HepG2 (cell line): ENCODE measurements at regions not wholly inside any gene's neighbourhood (a gene's known extent, or its start where the extent isn't known, plus 50 kb on each side); places are given as distances from the start of the nearest gene placed in this dataset.

Experiments
- CTCF ChIP-seq: sonication (generic); formaldehyde crosslinking; IDR thresholded peaks from 2 replicates; pipeline ENCODE4 v1.5.0; 2020; ENCODE audit warnings: mild to moderate bottlenecking, missing genetic modification reagents, moderate library complexity
- DNMT1 ChIP-seq: sonication (generic); formaldehyde crosslinking; IDR thresholded peaks from 2 replicates; pipeline ENCODE4 v1.5.1; 2020; ENCODE audit warnings: mild to moderate bottlenecking, missing genetic modification reagents
- DNMT3B ChIP-seq: conservative IDR thresholded peaks from 2 replicates; pipeline ENCODE4 v1.6.1; 2016; ENCODE audit warnings: missing biosample characterization, control low read depth
- GMEB1 ChIP-seq: sonication (generic); formaldehyde crosslinking; IDR thresholded peaks from 2 replicates; pipeline ENCODE4 v1.5.1; 2020; ENCODE audit warnings: missing genetic modification reagents, mild to moderate bottlenecking, borderline replicate concordance
- PHB2 ChIP-seq: fragments of 450-650 bp; IDR thresholded peaks from 2 replicates; pipeline ENCODE4 v1.6.1; 2018; ENCODE audit not compliant: partially characterized antibody
- RBM39 ChIP-seq: fragments of 200-400 bp; formaldehyde crosslinking; IDR thresholded peaks from one replicate; pipeline ENCODE4 v1.6.1; 2018; ENCODE audit warnings: antibody characterized with exemption, mild to moderate bottlenecking, low read depth, low read length; ENCODE audit not compliant: poor library complexity, severe bottlenecking
- SCMH1 ChIP-seq: sonication (generic); formaldehyde crosslinking; IDR thresholded peaks from 2 replicates; pipeline ENCODE4 v1.9.0; 2021; ENCODE audit warnings: missing genetic modification reagents, mild to moderate bottlenecking, borderline replicate concordance
- SMAD1 ChIP-seq: sonication (generic); formaldehyde crosslinking; IDR thresholded peaks from 2 replicates; pipeline ENCODE4 v1.4.0; 2020; ENCODE audit warnings: missing genetic modification reagents, low read depth, mild to moderate bottlenecking, borderline replicate concordance
- SNAPC5 ChIP-seq: sonication (generic); formaldehyde crosslinking; IDR thresholded peaks from 2 replicates; pipeline ENCODE4 v1.8.1; 2023; ENCODE audit warnings: mild to moderate bottlenecking, missing genetic modification reagents, borderline replicate concordance
- SRF ChIP-seq: IDR thresholded peaks from 2 replicates; pipeline ENCODE4 v1.6.1; 2011; ENCODE audit warnings: mild to moderate bottlenecking, low read depth, low read length, moderate library complexity
- STAT6 ChIP-seq: sonication (generic); formaldehyde crosslinking; IDR thresholded peaks from 2 replicates; pipeline ENCODE4 v1.4.0; 2020; ENCODE audit warnings: missing genetic modification reagents, mild to moderate bottlenecking, borderline replicate concordance
- ZHX1 ChIP-seq: sonication (generic); formaldehyde crosslinking; IDR thresholded peaks from 2 replicates; pipeline ENCODE4 v1.8.1; 2022; ENCODE audit warnings: low read depth, mild to moderate bottlenecking, missing genetic modification reagents
- ZNF101 ChIP-seq: sonication (generic); formaldehyde crosslinking; IDR thresholded peaks from 2 replicates; pipeline ENCODE4 v1.4.0; 2020; ENCODE audit warnings: mild to moderate bottlenecking, low read depth, missing genetic modification reagents, borderline replicate concordance
- ZNF33A ChIP-seq: sonication (generic); formaldehyde crosslinking; IDR thresholded peaks from 2 replicates; pipeline ENCODE4 v1.5.1; 2020; ENCODE audit warnings: missing genetic modification reagents, mild to moderate bottlenecking, moderate library complexity, borderline replicate concordance
- ZNF556 ChIP-seq: sonication (generic); formaldehyde crosslinking; IDR thresholded peaks from 2 replicates; pipeline ENCODE4 v1.4.0; 2020; ENCODE audit warnings: mild to moderate bottlenecking, missing genetic modification reagents, borderline replicate concordance
- ZNF775 ChIP-seq: sonication (generic); formaldehyde crosslinking; IDR thresholded peaks from 2 replicates; pipeline ENCODE4 v1.4.0; 2020; ENCODE audit warnings: missing genetic modification reagents, mild to moderate bottlenecking, moderate library complexity, borderline replicate concordance
- ZNF83 ChIP-seq: sonication (generic); formaldehyde crosslinking; IDR thresholded peaks from 2 replicates; pipeline ENCODE4 v1.4.0; 2020; ENCODE audit warnings: missing genetic modification reagents, mild to moderate bottlenecking, borderline replicate concordance
- ZSCAN21 ChIP-seq: sonication (generic); formaldehyde crosslinking; IDR thresholded peaks from 2 replicates; pipeline ENCODE4 v1.8.0; 2022; ENCODE audit warnings: mild to moderate bottlenecking, missing genetic modification reagents, moderate library complexity, borderline replicate concordance

- TF ChIP-seq STAT6 (CRISPR knock-in tag) (no peak), ZNF101 (no peak), CTCF (no peak), ZNF83 (CRISPR knock-in tag) (no peak), SNAPC5 (CRISPR knock-in tag) (no peak), SRF (no peak), DNMT1 (no peak), RBM39 (no peak), GMEB1 (CRISPR knock-in tag) (no peak), ZNF775 (no peak), ZHX1 (CRISPR knock-in tag) (no peak), PHB2 (no peak), SCMH1 (no peak), ZNF33A (no peak), SMAD1 (no peak), ZSCAN21 (CRISPR knock-in tag) (no peak), DNMT3B (CRISPR knock-in tag) (no peak), ZNF556 (no peak)
Observed at GRCh38 chr14:82896476-82896875, 1362.8 kb upstream of the SEL1L start (continued).
